ENCODE measurements at regions not wholly inside any gene's neighbourhood (a gene's known extent, or its start where the extent isn't known, plus 50 kb on each side); places are given as distances from the start of the nearest gene placed in this dataset.

GRCh38 chr5:8870349-8870958 is 675.4 kb downstream of the SEMA5A start:
- DNase-seq: no peak

GRCh38 chr5:8870959-8871355 is 674.9 kb downstream of the SEMA5A start:
- DNase-seq: no peak

- no peak for DNase-seq
Measured at GRCh38 chr5:8871446-8871845, 674.4 kb downstream of the SEMA5A start.

- no peak for DNase-seq
Measured at GRCh38 chr5:8875722-8876121, 670.2 kb downstream of the SEMA5A start.

- no peak for DNase-seq
Measured at GRCh38 chr5:8879248-8879647, 666.6 kb downstream of the SEMA5A start.

GRCh38 chr5:8884029-8884428 is 661.8 kb downstream of the SEMA5A start:
- no peak for DNase-seq

GRCh38 chr5:8892926-8893325 is 652.9 kb downstream of the SEMA5A start:
- no peak for DNase-seq

GRCh38 chr5:8894031-8894430 is 651.8 kb downstream of the SEMA5A start:
- DNase-seq: no peak

- DNase-seq: no peak
Measured at GRCh38 chr5:8895062-8895461, 650.8 kb downstream of the SEMA5A start.

- no peak for DNase-seq
Measured at GRCh38 chr5:8895599-8895998, 650.3 kb downstream of the SEMA5A start.

- DNase-seq: no peak
Measured at GRCh38 chr5:8897316-8897715, 648.6 kb downstream of the SEMA5A start.

- DNase-seq: no peak
Measured at GRCh38 chr5:8905021-8905420, 640.9 kb downstream of the SEMA5A start.

- no peak for DNase-seq
Measured at GRCh38 chr5:8906303-8906967, 639.4 kb downstream of the SEMA5A start.

GRCh38 chr5:8907168-8907868 is 638.6 kb downstream of the SEMA5A start:
- no peak for DNase-seq

- no peak for DNase-seq
Measured at GRCh38 chr5:8908055-8908683, 637.7 kb downstream of the SEMA5A start.

GRCh38 chr5:8912106-8912505 is 633.8 kb downstream of the SEMA5A start:
- DNase-seq: no peak

GRCh38 chr5:8913522-8913921 is 632.4 kb downstream of the SEMA5A start:
- no peak for DNase-seq

GRCh38 chr5:8919096-8919495 is 626.8 kb downstream of the SEMA5A start:
- DNase-seq: no peak

GRCh38 chr5:8923526-8923925 is 622.3 kb downstream of the SEMA5A start:
- DNase-seq: no peak

- DNase-seq: no peak
Measured at GRCh38 chr5:8924054-8924793, 621.7 kb downstream of the SEMA5A start.

GRCh38 chr5:8930021-8930420 is 615.9 kb downstream of the SEMA5A start:
- no peak for DNase-seq

GRCh38 chr5:8934455-8934854 is 611.4 kb downstream of the SEMA5A start:
- DNase-seq: no peak

GRCh38 chr5:8940934-8941333 is 604.9 kb downstream of the SEMA5A start:
- DNase-seq: no peak

All from CD4-positive, alpha-beta T cell treated with Interleukin-6 for 4 hours (primary cell).